ENCODE measurements at regions not wholly inside any gene's neighbourhood (a gene's known extent, or its start where the extent isn't known, plus 50 kb on each side); places are given as distances from the start of the nearest gene placed in this dataset.

GRCh38 chr13:109951491-109951890, 165.1 kb upstream of the IRS2 start:
- no peak for TF ChIP-seq CTCF (IDR thresholded peaks at IDR 0.05)
- TF ChIP-seq EZH2 (IDR thresholded peaks at IDR 0.05): no peak
- TF ChIP-seq EZH2phosphoT487 (IDR thresholded peaks at IDR 0.05): no peak

All from neural progenitor cell (in vitro differentiated cells).